ENCODE measurements at regions not wholly inside any gene's neighbourhood (a gene's known extent, or its start where the extent isn't known, plus 50 kb on each side); places are given as distances from the start of the nearest gene placed in this dataset.

GRCh38 chr9:16996901-16997491 is 126.5 kb upstream of the BNC2 start:
- Histone ChIP-seq H2BK15ac (ENCODE audit: low read length) (no peak overlapping the region), H3K36me3 (ENCODE audit: control insufficient read depth in 2 of 4, insufficient read depth in 4 of 4, low read length in 3 of 4) (no peaks in the 10 kb centered on the region), H3K27ac (ENCODE audit: low read depth, low read length) (no peak overlapping the region), H3K4me3 (ENCODE audit: extremely low read depth in 1 of 4, insufficient read depth in 2 of 4, low read depth in 3 of 4, low read length in 4 of 4) (no peak overlapping the region), H4K8ac (ENCODE audit: extremely low read depth, insufficient read depth, low read length) (no peak overlapping the region), H2AFZ (ENCODE audit: low read length) (no peak overlapping the region), H3K4me2 (ENCODE audit: insufficient read depth in 1 of 2, low read depth in 2 of 2, low read length in 2 of 2) (no peak overlapping the region), H3K9ac (replicated peaks in 1 of 4; ENCODE audit: extremely low read depth in 1 of 4, low read depth in 3 of 4, low read length in 3 of 4) (no peak overlapping the region), H3K23ac (ENCODE audit: insufficient read length) (no peak overlapping the region), H4K5ac (ENCODE audit: insufficient read length, low read depth, low read length) (no peak overlapping the region), H4K91ac (replicated peaks; ENCODE audit: insufficient read length, low read length) (no peak overlapping the region), H3K23me2 (ENCODE audit: low read depth, low read length) (no peaks in the 10 kb centered on the region; the same call in 1 of the 2 replicates), H3K4ac (replicated peaks; ENCODE audit: insufficient read length, low read depth, low read length) (no peak overlapping the region), H2AK5ac (ENCODE audit: low read depth, low read length) (no peak overlapping the region), H3K4me1 (replicated peaks in 1 of 4; ENCODE audit: control insufficient read depth in 3 of 4, insufficient read depth in 4 of 4, low read length in 3 of 4) (no peaks in the 10 kb centered on the region), H2BK120ac (replicated peaks; ENCODE audit: low read depth, low read length) (no peak overlapping the region), H3K79me1 (ENCODE audit: low read depth, low read length) (no peaks in the 10 kb centered on the region), H4K20me1 (replicated peaks in 1 of 2; ENCODE audit: control insufficient read depth in 1 of 2, insufficient read depth in 2 of 2, low read length in 2 of 2) (no peaks in the 10 kb centered on the region), H2BK12ac (ENCODE audit: low read depth, low read length) (no peak overlapping the region), H2BK5ac (ENCODE audit: low read depth, low read length) (no peak overlapping the region), H2BK20ac (ENCODE audit: low read length) (no peak overlapping the region), H3K9me3 (ENCODE audit: insufficient read depth in 2 of 2, low read depth in 1 of 2, low read length in 1 of 2) (peaks cover 2 to 8% of the 10 kb centered on the region in 2 experiments; a peak in 3 of 4 replicates), H3K79me2 (ENCODE audit: control insufficient read depth in 1 of 2, insufficient read depth in 2 of 2, low read length in 2 of 2) (no peaks in the 10 kb centered on the region), H3K18ac (ENCODE audit: extremely low read depth, low read length) (no peak overlapping the region), H3K27me3 (replicated peaks in 1 of 4; ENCODE audit: control insufficient read depth in 3 of 4, extremely low read depth in 1 of 4, insufficient read depth in 3 of 4, low read length in 3 of 4) (no peaks in the 10 kb centered on the region), H3K56ac (replicated peaks; ENCODE audit: insufficient read length, low read depth, low read length) (no peak overlapping the region), H3K14ac (ENCODE audit: insufficient read length) (no peak overlapping the region)
- DNase-seq (ENCODE audit: low read depth in 1 of 2, low spot score in 2 of 2) (no peak), FAIRE-seq (no peak)
- ChIA-PET POLR2A (ENCODE audit: partially characterized antibody) (no interaction called here), CTCF (ENCODE audit: partially characterized antibody) (no interaction called here)
- 96% methylated on average over 2 of the region's 2 CpGs; no CpG with 5 or more reads in 1 of the 2 experiments for WGBS, 2 experiments (ENCODE audit: extremely low coverage in 1 of 2, insufficient coverage in 1 of 2, insufficient read length in 1 of 2, insufficient replicate concordance in 2 of 2, low coverage in 1 of 2, low lambda C conversion rate in 2 of 2, missing lambda C conversion rate in 1 of 2)
- no peak for TF ChIP-seq HDAC6 (IDR thresholded peaks at IDR 0.05; ENCODE audit: low read depth, low read length)
- peak; percentile 64; the same call in 1 of the 2 replicates for TF ChIP-seq KDM5A (IDR thresholded peaks at IDR 0.05; ENCODE audit: low read length)
- peak; percentile 25; the same call in 1 of the 2 replicates for TF ChIP-seq CEBPB (IDR thresholded peaks at IDR 0.05; ENCODE audit: low read depth, low read length)
- no peak for TF ChIP-seq ATF3 (IDR thresholded peaks at IDR 0.05; ENCODE audit: insufficient read depth, low read depth, low read length)

Measured in H1 (cell line).